GM20431 (cell line): ENCODE measurements at regions not wholly inside any gene's neighbourhood (a gene's known extent, or its start where the extent isn't known, plus 50 kb on each side); places are given as distances from the start of the nearest gene placed in this dataset.
"Not testable (repeated sequence)": the region's sequence is repeated elsewhere in the genome, so short reads cannot be mapped to it uniquely, and the experiment has no call there.

Experiments
- in situ Hi-C: fragments of 300-500 bp; cut with MseI, MboI; formaldehyde crosslinking; loops from one replicate; pipeline ENCODE4 v1.15.0; 2020; ENCODE audit warnings: low sequenced_read_pairs; ENCODE audit not compliant: unreplicated experiment

DNA sequence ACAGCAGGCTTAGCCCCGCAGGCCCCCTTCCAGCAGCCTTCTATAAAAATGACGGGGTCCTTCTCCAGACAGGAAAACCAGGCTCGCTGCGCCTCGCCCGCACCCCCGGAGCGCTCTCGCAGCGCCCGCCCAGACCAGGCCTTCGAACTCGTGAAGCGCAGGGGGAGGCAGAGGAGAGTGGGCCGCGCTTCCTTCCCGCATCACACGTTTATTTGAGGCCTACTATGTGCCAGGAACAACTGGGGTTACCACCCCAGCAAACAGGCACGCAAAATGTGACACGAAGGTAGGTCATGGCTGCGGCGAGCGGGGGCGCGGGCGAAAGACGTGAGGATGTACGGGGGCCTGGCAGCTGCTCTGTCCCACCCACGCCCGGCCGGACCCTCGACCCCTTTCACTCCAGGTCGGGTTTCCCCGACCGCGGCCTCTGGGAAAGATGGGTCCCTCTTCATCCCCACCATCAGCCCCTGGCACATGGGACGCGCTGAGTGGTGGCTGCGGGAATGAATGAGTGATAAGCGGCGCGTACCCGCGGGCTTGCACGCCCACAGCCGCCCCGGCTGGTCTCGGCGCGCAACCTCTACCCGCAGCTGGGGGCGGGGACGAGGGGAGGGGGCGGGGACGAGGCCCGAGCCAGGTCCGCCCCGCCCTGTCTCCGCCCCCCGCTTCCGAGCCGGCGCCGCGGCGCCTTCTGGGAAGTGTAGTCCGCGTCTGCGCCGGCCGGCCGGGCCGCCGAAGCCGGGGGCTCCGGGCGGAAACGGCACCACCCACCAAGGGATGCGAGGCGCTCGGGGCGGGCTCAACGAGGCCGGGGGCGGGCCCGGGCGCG, 59.1 kb downstream of the ZNF467 start:
- in situ Hi-C loops = no loop called here

DNA sequence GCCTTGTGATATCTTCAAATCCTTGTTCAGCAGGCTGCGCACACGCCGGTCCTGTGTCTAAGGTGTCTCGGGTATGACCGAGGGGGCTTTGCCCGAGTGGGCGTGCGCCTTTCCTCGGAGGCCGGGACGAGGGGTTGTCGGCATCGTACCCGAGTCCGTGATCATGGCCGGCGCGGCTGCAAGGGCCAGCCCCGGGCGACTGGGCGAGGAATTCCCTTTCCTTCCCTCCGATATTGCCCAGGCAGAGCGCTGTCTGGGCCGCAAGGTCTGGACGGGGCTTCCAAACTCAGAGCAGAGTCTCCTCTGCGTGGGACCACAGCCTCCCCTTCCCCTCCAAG, 59.7 kb downstream of the ZNF467 start:
- in situ Hi-C loops = no loop called here

DNA sequence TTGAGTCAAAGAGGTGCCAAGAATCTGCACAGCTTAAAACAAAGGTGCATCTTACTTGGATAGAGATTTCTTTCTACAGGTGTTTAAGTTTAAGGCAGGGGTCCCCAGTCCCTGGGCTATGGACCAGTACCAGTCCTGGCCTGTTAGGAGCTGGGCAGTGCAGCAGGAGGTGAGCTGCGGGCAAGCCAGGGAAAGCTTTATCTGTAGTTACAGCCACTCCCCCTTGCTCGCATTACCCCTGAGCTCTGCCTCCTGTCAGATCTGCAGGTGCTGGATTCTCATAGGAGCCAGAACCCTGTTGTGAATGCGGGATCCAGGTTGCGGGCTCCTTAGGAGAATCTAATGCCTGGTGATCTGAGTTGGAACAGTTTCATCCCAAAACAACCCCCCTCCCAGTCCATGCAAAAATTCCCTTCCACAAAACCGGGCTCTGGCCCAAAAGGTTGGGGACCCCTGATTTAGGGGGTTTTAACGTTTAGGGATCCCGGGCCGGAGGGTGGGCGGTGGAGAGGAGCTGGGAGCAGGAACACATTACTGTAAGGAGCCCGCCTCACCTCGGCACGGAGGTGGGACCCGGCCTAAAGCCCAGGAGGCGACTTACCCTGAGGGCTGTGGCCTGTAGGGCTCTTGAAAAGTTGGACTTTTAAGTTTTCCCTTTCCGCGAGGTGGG, 60.2 kb downstream of the ZNF467 start:
- in situ Hi-C loops = no loop called here

DNA sequence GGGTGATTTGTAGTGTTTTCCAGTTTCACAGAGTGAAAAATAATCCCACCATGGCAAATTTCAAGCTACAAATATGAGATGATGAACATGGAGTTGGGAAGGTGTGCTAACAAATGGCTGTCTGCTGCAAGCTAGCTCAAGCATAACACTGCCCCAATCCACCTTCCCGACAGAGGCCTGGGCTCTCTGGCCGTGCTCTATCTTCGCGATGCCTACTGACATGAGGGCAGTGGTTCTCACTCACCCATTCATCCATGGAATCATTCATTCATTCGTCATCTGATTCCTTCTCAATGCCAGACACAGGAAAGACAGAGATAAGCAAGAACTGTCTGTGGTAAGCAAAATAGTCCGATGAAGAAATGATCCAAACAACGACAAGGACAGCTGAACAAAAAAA, 65.4 kb downstream of the ZNF467 start:
- in situ Hi-C loops = no loop called here

DNA sequence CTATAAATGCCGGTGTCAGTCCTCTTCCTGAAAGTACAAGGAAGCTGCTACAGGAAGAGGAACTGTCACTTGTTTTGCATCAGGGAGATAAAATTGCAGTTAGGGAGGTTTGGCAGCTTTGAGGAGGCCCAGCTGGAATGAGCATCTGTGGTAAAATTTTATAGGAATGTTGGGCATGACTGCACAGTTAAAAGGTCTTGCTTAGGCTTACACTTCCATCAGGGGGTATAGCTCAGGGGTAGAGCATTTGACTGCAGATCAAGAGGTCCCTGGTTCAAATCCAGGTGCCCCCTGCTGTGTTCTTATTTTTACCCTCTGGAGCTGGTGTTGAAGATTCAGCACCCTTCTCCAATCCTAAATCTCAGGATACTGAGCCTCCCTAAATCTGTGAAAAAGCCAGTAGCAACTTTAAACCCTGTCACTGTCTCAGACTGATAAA, 65.9 kb downstream of the ZNF467 start:
- in situ Hi-C loops = no loop called here

DNA sequence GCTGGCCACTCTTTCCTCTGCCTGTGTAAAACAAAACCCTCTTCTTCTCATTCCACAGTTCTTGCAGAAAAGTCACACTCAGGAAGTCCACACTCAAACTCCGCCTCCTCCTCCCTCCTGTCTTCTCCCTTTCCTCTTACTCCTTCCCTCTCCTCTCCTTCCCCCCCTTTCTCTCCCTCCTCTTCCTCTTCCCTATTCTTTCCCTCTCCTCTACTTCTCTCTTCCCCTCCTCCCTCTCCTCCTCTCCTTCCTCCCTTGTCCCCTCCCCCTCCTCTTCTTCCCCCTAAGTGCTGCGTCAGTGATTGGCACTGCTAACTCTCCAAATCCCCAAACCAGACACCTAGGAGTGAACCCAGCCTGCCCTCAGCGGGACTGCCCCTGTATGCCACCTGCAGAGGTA, 67.0 kb downstream of the ZNF467 start:
- in situ Hi-C loops = no loop called here

DNA sequence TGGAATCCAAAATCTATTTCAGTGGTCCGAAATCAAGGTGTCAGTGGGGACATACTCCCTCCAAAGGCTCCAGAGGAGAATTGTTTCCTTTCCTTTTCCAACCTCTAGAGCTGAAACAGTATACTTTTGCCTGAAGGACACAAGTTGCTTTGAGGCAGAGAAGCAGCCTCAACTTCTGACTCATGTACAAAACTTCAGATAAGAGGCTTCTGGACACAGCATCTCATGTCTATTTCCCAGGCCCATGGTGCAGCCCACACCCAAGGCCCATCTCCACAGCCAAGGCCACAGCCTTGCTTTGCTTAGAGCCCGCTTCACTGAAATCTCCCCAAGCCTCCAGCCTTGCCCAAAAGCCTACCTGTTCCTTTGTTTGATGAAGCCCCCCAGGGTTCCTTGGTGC, 68.9 kb downstream of the ZNF467 start:
- in situ Hi-C loops = no loop called here

DNA sequence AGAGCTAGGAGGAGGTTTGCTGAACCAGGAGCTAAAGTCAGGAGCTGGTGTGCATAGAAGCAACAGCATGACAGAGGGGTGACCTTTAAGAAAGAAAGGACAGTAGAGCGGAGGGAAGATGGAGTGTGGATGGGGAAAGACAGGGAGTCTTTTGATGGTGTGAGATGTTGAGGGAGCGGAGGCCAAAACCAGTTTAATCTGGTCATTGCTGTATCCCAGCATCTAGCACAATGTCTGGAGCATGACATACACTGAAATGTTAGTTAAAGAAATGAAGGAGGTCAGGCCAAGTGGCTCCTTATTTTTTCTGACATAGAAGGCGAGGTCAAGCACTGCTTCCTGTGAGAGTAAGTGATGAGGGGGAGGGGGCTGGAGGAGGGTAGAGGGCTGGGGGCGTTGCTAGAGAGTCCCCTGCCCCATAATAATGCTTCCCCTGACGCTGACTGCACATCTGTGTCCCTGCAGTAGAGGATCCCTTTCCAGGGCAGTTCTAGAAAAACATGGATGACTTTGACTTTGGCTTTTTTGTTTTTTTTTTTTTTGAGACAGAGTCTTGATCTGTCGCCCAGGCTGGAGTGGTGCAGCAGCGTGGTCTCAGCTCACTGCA, 70.2 kb downstream of the ZNF467 start:
- in situ Hi-C loops = no loop called here

DNA sequence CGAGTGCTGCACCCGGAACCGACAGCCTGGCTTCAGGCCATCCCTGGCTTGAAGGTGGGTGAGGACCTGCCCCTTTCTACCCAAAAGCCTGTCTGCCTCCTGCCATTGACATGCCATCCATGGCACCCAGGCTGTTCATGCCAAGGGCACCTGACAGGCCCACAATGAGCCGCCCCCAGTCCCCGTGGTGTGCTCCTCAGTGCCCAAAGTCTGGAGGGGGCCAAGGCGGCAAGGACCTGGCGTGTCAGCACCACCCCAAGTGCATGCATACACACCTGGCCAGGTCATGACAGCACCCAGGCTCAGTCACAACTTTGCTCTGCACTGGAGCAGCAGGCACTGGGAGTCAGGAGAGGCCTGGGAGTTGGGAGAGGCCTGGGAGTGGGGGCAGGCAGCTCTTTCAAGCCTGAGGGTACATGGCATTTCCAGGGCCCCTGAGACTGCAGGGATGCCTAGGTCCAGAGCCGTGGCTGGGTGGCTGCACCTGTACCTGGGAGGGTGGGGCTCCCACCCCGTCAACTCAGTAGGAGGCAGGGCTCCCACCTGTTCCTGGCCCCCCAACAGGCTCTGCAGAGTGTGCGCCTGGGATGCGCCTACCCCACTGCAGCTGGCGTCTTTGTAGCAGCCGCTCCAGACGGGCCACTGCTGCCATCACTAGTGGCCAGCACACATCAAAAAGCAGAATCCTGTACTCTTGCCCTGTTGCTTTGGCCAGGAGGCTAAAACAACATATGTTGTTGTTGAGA, 71.7 kb downstream of the ZNF467 start:
- in situ Hi-C loops = no loop called here

DNA sequence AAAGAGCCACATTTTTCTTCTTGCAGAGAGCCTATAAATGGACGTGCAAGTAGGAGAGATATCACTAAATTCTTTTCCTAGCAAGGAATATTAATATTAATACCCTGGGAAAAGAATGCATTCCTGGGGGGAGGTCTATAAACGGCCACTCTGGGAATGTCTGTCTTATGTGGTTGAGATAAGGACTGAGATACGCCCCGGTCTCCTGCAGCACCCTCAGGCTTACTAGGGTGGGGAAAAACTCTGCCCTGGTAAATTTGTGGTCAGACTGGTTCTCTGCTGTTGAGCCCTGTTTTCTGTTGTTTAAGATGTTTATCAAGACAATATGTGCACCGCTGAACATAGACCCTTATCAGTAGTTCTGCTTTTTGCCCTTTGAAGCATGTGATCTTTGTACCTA, 75.6 kb downstream of the ZNF467 start:
- in situ Hi-C loops = not testable (repeated sequence)

DNA sequence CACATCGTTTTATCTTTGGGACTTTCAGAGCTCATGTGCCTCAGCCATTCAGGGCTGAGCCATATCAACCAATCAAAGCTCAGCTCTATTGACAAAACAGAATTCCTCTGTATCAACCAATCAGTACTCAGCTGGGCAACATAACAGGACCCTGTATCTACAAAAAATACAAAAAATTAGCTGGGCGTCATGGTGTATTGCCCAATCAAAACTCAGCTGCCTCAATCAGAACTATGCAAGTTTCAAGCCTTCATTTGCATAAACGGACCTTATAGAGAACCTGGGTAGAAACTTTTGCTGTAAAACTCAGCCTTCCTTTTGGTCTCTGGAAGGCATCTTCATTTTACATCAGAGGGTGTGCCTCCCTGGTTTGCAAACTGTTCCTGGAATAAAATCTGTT, 77.1 kb downstream of the ZNF467 start:
- in situ Hi-C loops = no loop called here

DNA sequence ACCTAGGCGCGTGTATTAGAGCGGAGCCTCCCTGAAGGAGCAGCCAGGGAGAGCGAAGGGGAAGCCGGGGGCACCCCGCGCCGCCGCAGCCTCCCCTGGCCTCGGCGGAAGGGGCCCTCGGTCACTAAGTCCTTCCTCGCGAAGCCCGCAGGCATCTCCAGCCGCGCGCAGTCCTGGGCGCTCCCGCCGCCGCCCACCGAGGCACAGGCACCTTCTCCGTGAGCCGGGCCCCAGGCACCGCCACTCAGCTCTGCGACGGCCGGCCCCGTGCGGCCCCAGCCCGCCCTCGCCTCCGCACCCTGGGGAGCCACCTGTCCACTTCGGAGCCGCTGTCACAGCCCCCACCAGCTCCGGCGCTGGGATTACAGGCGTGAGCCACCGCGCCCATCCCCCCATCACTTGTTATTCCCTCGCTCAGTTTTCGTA, 80.8 kb downstream of the ZNF467 start:
- in situ Hi-C loops = no loop called here

DNA sequence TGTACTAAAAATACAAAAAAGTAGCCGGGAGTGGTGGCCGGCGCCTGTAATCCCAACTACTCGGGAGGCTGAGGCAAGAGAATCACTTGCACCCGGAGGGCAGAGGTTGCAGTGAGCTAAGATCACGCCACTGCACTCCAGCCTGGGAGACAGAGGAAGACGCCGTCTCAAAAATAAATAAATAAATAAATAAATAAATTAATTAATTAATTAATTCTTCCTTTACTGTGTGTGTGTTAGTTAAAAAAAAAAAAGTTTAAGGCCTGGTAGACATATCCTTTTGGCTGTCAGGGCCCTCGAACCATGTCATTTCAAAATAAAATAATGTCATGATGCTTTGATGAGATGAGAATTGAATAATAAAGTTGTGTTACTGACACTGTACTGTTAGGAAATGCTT, 81.3 kb downstream of the ZNF467 start:
- in situ Hi-C loops = no loop called here

DNA sequence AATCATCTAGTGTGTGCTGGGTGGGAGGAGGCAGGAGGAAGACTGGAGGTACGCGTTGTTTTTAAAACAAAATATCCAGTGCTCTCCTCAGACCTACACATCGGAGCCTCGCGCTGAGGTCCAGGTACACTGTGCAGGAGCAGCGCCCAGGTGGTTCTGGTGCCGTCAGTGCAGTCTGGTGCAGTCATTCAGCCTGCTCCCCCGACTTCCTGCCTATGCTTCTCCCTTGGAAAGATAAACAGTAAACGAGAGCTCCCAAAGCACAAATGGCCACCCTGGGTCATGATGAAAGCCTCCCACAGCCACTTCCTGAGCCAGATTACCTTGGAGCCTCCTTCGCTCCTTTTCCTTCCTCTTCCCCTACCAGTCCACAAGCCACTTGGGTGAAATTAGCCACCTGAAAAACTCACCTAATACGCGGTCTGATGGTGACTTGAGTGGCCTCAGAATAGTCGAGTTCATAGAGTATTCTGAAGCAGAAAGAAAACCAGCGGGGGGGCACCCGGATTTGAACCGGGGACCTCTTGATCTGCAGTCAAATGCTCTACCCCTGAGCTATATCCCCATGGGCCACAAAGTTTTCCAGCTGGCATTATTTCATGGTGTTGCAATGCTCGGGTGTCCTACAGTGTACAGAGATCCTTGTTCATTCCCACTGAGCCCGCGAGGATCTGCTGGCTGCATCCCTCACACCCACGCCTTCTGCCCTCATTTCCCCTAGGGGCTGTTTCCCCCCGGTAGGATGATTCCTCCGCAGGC, 82.5 kb downstream of the ZNF467 start:
- in situ Hi-C loops = no loop called here

DNA sequence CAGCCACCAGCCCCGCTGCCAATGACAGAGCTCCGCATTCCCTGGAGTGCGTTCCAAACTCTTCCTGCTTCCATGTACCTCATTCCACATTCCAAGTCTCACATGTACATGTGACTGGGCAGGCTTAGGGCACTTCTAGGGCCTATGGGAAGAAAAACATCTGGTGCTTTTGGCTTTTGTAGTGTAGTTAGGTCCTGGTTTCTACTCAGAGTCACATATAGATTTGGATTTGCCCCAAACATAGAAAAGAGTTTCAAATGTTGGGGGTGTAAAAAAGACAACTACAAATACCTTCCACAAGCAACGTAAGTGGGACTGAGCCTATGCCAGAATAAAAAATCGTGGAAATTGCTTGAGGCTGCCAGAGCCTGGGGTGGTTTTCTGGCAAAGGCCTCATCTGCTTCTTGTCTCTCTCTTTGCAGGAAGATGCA, 84.1 kb downstream of the ZNF467 start:
- in situ Hi-C loops = no loop called here

DNA sequence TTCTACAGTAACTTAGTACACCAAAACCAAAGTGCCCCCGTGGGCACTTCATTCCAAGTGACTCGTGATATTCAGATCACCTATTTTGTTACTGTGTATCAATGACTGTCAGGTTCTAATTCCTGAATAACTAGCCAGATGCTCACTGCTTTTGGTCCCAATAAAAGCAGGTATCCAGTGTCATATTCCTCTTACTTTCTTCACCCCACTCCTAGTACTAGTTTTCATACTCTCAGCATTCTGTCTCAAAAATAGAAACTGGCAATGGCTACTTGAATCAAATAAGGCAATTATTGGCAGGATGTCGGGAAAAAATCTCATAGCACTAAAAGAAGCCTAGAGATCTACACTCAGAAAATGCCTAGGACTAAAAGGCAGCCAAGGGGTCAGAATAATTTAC, 84.6 kb downstream of the ZNF467 start:
- in situ Hi-C loops = no loop called here

DNA sequence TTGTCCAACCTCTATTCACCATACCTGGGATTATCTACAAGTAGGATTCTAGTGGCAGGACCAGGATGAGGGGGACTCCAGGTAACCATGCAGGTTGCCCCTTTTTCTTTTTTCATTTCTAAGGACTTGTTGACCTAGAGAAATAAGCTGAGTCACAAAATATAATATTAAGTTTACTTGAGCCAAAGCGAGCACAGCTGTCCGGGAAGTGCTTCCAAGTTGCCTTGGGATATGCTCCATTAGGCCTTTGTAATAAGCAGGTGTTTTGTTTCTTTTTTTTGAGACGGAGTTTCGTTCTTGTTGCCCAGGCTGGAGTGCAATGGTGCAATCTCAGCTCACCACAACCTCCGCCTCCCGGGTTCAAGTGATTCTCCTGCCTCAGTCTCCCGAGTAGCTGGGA, 85.6 kb downstream of the ZNF467 start:
- in situ Hi-C loops = not testable (repeated sequence)

DNA sequence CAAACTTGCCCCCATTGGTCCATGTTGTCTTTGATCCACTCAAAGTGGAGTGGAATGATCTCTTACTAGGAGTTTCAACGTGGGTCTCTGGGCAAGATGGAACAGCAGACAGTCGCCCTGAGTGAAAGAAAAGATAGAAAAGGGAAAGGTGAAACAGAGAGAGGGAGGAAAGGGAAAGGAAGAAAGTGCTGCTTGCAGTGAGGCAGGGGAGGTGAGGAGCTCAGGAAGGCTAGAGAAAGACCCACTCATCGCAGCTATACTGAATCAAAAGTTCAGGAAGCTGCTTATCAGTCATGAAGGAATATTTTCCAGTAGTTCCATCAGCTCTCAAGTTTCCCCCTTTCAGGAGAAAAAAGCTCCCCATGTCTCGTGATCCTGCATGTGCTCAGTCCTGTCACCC, 86.9 kb downstream of the ZNF467 start:
- in situ Hi-C loops = no loop called here

DNA sequence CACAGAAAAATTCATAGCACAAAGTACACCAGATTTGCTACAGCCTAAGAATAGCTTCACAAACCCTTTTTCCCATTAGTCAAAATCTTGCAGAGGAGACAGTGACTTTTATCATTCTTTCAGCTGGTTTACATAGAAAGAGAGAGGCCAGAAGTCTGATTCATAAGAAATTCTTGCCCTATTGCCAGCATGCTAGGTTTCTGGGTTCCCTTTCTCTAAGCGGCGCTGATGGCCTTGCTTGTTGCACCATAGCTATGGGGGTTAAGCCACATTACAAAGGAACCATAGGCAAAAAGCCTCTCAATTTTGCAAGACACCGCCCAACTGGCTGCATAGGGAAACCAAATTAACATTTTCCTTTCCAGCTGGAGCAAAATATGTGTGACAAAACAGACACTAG, 87.4 kb downstream of the ZNF467 start:
- in situ Hi-C loops = no loop called here

DNA sequence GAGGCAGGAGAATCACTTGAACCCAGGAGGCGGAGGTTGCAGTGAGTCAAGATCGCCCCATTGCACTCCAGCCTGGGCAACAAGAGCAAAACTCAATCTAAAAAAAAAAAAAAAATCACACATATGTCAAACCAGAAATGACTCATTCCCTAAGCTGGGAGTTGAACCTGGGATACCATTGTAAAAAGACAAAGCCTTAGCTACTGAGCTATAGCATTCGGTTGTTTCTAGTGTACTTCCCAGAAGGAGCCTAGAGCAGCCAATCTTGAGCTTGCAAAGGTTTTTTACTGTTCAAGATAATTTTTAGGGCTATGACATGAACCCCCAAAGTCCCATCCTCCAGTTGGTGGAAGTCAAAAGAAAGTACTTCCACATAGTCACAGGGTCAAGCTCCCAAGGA, 87.9 kb downstream of the ZNF467 start:
- in situ Hi-C loops = no loop called here
